HG03558 (cell line): ENCODE measurements at regions not wholly inside any gene's neighbourhood (a gene's known extent, or its start where the extent isn't known, plus 50 kb on each side); places are given as distances from the start of the nearest gene placed in this dataset.

Experiments
- ATAC-seq: cut with Tn5 transposase; IDR thresholded peaks from one replicate; pipeline ENCODE4 v1.9.1; 2021; ENCODE audit warnings: moderate number of reproducible peaks; ENCODE audit not compliant: unreplicated experiment; ENCODE audit errors: extremely low read depth

DNA sequence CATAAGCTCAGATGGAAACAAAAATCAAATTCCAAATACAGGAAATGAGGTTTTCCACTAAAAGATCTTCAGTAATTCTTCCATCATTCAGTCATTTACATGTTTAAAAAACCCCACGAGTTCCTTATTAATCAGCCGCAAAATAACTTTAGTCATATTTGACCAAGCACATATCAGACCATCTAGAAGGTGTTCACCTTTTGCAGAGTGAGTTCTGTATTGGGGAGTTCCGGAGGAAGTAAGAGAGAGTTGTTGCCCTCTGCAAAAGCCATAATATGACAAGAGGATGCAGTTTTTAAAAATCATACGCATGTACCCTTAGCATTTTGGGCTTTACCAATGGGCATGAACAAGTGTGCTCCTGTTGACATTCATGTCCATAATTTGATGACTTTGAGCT, 61.6 kb downstream of the CCR1 start:
- ATAC-seq = no peak

- ATAC-seq = no peak
Observed at GRCh38 chr3:46146021-46146420, 62.1 kb downstream of the CCR1 start.

DNA sequence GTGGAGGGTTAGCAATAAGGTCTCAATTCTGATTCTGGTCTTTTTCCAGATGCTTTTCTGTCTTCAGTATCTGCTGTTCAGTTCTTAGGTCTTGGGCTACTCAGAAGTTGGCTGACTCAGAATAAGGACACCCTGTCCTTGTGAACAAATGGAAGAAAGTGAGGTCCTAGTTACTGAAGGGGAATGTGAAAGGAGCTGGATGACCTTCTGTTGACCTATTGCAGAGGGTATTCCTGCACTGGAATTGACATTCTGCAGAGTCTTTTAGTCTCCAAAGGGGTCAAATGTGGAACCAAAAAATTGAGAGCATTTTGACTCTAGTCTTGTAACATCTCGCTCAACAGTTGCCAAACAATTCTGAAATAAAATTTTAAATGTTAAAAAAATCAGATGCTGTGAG, 63.0 kb downstream of the CCR1 start:
- ATAC-seq = no peak

- no peak for ATAC-seq
Observed at GRCh38 chr3:46143951-46144473, 64.1 kb downstream of the CCR1 start.

- no peak for ATAC-seq
Observed at GRCh38 chr3:46141813-46142212, 66.3 kb downstream of the CCR1 start.

DNA sequence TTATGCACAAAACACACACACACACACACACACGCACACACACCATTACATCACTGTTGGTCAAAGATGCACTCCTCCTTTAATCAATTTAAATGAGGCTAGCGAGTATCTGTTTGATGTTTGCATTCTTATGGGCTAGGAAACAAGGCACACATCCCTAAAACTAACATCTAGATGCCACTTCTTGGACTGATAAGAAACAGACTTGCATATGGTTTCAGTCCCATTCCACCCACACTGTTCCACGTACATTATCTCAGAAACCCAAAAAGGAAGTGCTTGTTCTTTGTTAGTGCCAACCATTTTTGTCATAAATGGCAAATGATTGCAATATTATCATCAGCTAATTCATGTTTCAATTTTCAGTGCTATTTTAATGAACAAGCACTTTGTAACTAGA, 69.5 kb downstream of the CCR1 start:
- no peak for ATAC-seq

GRCh38 chr3:46135475-46135874, 72.6 kb downstream of the CCR1 start:
- ATAC-seq = no peak

GRCh38 chr3:46133285-46133684, 74.8 kb downstream of the CCR1 start:
- no peak for ATAC-seq

DNA sequence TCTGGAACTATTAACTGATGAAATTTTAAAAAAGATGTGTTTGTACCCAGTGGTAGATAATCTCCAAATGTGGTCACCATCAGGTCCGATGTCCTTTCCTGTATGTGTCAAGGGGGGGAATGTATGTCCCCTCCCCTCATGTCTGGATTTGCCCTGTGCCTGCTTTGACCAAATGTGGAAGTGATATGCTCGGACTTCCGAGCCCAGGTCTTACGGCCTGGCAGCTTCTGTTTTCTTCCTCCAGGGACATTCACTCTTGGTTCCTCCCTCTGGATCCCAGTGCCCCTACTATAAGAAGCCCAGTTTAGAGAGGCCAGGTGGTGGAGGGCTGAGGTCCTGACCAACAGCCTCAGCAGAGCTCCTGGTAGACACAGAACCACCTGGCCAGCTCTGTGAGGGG, 75.5 kb downstream of the CCR1 start:
- ATAC-seq = no peak

DNA sequence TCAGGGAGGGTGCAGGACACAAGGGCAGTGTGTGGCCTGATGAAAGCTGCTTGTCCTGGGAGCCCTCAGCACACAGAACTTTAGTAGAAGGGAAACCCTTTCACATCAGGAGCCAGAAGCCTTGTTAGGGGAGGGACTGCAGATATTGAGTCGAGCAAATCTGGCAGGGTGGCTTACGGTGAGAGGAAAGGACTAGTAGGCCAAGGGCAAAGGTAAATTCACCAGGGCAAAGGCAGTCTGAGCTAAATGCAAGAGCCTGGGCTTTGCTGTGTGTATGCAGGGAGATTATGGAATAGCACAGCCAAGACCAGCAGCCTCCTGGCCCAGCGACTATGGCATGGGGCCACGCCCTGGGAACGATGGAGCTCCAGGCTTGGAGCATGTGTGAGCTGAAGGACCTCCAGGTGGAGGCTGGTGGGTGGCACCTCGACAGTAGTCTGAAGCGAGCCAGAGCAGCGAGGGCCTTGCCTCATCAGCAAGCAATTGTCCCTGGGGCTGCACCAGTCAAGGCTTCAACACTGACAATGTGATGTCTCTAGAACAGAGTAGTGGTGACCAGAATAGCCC, 76.1 kb downstream of the CCR1 start:
- no peak for ATAC-seq

DNA sequence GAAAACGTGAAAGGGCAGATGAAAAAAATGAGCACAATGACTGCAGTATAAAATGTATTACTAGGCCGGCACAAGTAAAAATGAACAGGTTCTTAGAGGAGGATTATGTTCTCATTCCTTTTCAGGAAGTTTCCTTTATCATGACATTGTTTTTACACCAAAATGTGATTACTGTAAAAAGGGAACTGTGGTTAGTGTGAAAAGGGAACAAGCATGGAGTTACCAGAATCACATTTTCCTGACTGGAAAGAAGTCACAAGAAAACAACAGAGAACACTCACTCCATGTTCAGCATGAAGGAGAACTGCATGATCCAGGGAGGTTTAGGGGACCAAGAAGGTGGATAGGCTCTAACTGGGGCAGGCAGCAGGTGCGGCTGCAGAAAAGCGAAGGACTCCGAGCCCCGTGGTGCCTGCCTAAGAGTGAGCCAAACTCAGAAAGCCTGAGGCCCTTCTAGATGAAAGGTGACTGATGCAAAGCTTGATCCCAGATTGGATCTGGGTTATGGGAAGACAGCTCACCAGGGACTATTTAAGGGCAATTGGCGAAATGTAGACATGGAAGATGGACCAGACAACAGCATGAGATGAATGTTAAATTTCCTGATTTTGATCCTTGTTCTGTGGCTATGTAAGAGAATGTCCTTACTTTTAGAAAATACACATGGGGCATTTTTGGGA, 77.3 kb downstream of the CCR1 start:
- ATAC-seq = no peak

- no peak for ATAC-seq
Observed at GRCh38 chr3:46129588-46130272, 78.4 kb downstream of the CCR1 start.

- no peak for ATAC-seq
Observed at GRCh38 chr3:46127503-46127902, 80.6 kb downstream of the CCR1 start.

DNA sequence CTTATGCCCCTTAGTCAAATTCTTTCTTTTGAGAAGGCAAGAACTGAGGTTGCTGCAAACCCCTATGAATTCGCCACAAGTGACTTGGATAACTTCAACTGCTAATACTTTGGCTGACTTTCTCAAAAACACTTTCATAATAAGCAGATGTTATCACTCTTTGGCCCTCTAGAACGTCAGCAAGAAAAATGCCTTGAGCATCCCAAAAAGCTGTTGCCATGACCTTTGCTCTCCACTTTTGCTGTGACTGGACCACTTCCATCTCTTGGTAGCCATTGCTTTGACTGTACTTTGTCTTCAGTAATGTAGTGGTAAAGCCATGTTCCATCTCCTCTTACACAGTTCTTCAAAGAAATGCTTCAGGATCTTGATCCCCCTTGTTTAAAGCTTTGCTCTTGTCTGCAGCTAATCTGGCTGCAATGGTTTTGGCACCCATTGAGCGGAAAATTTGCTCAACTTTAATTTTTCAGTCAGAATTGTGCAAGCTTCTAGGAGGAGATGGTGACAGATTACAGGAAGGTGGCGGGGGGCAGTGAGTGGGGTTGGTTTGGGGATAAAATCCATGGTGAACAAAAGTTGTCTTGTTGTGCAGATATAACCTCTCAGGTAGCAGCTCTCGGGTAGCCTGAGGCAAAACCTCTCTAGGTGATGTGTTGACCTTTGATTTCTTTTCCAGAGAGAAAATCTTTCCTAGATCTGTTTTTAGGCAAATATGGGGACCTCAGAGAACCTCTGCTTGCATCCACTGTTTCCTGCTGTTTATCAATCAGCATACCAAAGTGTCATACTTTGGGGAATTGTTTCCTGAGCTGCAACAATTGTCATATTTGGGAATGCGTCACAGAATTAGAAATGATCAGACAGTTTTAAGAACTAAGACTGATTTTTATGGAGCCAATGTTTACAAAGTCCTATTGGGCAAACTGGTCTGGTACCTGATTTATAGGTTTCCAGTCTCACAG, 83.6 kb downstream of the CCR1 start:
- no peak for ATAC-seq

GRCh38 chr3:46123646-46124045, 84.5 kb downstream of the CCR1 start:
- ATAC-seq = no peak

DNA sequence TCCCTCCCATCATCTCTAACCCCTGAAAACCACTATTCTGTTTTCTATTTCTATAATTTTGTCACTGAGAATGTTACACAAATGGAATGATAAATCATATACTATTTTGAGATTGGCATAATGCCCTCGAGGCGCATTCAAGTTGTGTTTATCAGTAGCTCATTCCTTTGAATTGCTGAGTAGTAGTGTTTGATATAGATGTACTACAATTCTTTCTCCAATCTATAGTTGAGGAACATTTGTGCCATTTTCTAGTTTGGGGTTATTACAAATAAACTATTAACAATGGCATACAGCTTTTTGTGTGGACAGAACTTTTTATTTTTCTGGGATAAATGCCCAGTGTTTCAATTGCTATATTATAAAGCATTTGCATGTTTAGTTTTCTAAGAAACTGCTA, 86.0 kb downstream of the CCR1 start:
- no peak for ATAC-seq

- ATAC-seq = no peak
Observed at GRCh38 chr3:46120983-46121382, 87.1 kb downstream of the CCR1 start.

DNA sequence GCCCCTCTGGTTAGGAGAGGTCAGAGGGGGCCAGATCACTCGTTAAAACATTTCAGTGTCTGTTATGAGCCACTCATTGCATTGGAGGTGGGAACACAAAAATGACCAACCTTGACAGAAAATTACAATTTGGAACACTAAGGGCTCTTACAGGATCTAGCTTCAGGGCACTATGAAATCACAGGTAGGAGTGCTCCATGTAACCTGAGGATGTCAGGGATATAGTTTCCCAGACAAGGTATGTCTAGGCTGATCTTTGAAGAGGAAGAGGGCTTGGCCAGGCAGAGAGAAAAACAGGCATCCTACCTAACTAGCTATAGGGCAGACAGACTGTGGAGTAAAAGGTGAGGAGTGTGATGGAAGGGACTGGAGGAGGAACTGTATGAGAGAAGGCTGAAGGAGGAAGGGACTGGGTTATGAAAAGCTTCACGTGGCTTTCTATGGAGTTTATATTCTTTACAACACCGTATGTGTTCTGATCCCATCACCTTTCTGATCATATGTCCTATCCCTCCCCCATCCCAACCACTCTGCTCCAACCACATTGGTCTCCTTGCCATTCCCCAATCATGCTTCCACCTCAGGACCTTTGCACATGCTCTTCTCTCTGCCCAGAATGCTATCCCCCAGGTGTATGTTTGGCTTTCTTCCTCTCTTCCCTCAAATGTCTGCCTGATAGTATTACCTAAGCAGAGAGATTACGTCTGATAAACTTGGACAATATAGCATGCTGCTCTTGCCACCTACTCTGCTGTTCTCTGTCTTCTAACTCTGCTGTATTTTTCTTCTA, 88.2 kb downstream of the CCR1 start:
- ATAC-seq = no peak

- no peak for ATAC-seq
Observed at GRCh38 chr3:46119253-46119652, 88.9 kb downstream of the CCR1 start.

GRCh38 chr3:46116996-46117395, 89.7 kb upstream of the XCR1 start:
- no peak for ATAC-seq
